GM18867 (cell line): ENCODE measurements at regions not wholly inside any gene's neighbourhood (a gene's known extent, or its start where the extent isn't known, plus 50 kb on each side); places are given as distances from the start of the nearest gene placed in this dataset.

Experiments
- ATAC-seq: cut with Tn5 transposase; IDR thresholded peaks from one replicate; pipeline ENCODE4 v1.9.1; 2021; ENCODE audit warnings: mild to moderate bottlenecking, moderate library complexity; ENCODE audit not compliant: unreplicated experiment

GRCh38 chrX:107502316-107502715, 52.9 kb downstream of the FRMPD3 start:
- no peak for ATAC-seq

DNA sequence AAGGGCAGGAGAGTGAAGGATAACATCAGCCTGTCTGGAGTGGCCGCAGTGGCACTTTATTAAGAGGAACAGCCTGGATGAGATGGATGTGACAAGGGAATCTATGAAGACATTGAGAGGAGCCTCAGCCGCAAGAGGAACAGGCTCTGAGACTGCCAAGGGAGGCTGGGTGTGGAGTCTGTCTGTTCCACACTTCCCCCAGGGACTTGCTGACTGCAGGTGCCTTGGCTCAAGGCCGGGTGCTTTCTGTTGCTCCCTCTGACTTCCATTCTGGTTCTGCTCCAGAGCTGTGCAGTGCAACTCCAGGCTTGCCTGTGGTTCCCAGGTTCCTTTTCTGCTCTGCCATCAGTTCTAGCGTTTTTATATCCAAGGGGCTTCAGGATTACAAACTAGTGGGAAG, 54.6 kb downstream of the FRMPD3 start:
- no peak for ATAC-seq

DNA sequence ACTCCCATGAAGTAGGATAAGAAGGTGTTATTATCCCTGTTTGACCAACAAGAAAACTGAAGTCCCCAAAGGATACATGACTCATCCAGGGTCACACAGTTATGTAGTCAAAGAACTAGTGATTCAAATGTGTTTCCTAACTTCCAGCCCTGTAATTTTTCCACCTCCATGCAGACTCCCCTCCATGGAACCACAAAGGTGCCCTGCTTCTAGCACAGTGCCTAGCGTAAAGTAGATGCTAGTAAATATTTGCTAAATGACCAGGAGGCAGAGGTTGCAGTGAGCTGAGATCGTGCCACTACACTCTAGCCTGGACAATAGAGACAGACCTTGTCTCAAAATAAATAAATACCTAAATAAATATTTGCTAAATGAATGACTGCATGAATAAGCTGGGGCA, 55.8 kb downstream of the FRMPD3 start:
- ATAC-seq = no peak

- ATAC-seq = no peak
Measured at GRCh38 chrX:107506596-107507031, 57.2 kb downstream of the FRMPD3 start.

DNA sequence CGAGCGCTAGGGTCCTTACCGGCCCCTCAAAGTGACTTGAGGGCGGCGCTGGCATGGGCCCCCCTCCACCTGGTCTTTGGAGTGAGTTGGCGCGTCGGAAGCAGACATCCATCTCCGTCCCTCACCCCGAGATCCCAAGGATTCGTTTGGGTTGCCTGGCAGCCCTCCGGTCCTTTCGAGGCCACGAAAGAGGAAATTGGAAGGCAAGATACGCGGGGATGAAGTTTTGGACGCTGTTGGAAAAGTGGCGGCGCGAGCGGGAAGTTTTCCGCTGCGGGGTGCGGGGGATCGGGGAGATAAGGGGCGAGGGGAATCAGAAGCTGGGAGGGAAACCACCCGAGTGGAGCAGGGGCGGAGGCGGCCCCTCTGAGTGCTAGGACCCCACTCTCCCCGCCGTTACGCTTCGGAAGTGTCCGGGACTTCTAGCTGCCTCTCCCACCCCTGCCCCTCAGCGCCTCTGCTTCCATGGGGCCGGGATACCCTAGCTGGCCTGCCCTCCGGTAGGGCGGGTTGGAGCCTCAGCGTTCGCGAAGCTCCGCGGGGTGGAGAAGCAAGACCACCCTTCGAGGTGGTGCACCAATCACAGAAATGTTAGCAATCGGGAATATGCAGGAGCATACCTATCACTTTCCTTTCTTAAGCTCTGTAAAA, 57.8 kb downstream of the FRMPD3 start:
- no peak for ATAC-seq

DNA sequence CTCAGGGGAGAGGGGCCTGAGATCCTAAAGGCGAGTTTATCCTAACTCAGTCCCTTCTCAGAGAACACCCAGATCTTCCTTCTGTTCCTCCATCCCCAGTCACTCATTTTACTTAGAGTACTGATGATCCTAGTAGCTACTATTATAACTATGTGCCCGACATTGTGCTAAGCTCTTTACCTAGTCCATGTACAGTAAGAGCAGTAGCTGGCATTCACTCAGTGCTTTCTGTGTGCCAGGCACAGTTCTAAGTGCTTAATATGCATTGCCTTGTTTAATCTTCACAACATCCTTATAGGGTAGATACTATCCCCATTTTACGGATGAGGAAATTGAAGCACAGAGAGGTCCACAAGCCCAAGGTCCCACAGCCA, 58.3 kb downstream of the FRMPD3 start:
- no peak for ATAC-seq

- ATAC-seq = no peak
Measured at GRCh38 chrX:107508925-107509324, 59.5 kb downstream of the FRMPD3 start.

DNA sequence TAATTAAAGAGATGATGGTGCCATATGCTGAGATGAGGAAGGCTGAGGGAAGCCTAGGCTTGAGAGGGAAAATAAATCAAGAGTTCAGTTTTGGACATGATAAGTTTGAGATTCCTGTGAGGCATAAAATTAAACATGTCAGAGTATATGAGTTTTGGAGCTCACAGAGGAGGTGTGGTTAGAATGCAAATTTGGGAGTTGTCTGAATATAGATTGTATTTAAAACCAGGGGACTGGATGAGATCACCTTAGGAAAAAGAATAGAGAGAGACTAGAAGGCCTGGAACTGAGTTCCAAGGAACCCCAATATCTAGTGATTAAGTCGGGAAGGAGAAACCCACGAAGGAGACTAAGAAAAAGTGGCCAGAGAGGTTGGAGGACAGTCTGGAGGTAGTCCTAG, 65.5 kb downstream of the FRMPD3 start:
- no peak for ATAC-seq

DNA sequence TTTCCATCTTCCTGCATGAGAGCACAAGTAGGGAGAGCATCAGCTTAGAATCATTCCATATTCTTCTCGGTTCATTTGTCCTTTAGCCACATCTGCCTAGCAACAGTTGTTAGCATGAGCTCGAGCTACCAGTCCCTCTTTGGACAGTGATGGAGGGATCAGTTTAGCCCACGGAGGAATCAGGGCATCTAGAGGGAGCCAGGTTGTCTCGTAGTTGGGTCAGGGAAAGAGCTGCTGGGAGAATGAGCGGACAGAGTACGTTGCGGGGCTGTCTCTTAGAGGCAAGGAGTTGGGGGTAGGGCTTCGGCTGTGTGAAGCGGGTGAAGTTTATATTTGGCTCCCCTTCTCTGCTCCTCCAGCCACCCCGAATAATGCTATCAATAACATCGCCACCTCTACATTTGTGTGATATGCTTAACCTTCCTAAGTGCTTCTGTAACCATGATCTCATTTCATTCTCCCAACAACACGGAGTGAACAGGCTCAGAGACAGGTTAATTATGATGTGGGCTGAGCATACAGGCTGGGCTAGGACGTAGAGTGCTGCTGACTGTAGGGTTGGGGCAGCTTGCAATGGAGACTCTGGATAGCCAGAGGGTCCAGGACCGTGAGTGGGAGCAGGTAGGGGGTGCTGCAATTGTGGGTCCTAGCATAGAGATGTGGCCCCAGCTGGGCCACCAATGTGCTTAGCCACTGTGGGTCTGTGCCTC, 72.6 kb downstream of the FRMPD3 start:
- ATAC-seq = no peak

DNA sequence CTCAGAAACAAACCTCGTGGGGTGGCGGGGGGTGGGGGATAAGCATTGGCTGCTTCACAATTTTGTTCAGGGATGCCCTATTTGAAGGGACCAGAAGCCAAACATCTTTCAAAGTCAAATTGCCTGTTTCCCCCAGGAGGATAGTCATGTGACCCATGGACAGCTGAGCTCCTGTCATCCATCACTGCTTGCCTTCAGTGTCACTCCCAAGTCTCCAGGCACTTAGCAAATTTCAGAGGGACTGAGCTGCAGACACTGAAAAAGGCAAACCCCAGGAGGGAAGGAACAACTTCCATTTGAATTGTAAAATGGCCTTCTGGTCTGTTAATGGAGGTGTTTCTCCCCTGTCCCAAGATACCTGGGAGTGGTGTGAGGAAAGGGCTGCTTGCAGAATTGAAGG, 73.4 kb downstream of the FRMPD3 start:
- no peak for ATAC-seq

DNA sequence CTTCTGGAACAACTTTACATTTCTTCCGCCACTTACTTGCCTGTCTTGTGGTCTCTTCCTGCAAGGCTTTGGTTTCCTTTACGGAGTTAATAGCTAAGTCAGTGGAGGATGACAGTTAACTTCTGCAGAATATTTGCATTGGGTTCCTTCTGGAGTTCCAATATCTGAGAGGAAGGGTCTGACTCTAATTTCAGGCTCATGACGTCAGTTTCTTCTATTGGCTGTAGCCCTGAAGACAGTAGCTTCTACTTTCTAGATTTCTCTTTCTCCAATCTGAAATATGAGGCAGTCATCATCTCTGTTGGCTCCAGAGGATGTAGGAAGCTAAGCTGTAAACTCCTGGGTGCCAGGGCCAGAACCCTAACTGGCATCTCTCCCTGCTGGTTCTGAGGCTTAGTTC, 76.7 kb downstream of the FRMPD3 start:
- no peak for ATAC-seq

GRCh38 chrX:107530141-107530540, 80.7 kb downstream of the FRMPD3 start:
- no peak for ATAC-seq

DNA sequence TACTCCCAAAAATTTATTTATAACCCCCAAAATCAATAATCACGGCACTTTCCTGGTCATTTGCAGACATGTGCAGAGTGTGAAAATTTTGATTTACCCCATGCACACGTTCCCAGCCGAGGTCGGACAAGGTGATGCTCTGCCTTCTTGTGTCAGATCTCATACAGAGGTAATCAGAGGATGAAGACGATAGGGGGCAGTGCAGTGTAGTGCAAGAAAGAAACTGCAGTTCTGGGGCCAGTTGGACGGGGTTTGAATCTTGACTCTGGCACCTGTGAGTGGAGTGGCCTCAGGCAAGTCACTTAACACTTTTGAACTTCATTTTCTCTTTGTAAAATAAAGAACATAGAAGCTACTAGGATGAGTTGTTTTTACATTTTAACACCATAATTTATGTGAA, 88.4 kb downstream of the FRMPD3 start:
- peak; percentile 57 for ATAC-seq

DNA sequence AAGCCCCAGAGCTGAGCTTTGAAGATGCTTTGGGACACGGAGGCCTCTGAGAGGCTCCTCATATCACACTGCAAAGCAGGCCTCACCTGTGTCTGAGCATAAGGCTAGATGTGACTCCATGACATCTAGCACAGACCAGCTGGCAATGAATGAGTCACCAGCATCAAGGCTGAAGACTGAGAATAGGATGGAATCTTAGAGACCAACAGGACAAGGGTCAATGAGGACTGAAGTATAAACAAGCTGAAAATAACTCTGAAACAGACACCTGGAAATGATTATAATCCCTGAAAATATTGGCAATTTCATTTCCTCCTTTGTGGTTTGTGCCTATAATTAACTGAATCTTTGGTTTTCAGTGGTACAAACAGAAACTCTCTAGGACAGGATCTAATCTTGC, 87.1 kb upstream of the PRPS1 start:
- no peak for ATAC-seq

DNA sequence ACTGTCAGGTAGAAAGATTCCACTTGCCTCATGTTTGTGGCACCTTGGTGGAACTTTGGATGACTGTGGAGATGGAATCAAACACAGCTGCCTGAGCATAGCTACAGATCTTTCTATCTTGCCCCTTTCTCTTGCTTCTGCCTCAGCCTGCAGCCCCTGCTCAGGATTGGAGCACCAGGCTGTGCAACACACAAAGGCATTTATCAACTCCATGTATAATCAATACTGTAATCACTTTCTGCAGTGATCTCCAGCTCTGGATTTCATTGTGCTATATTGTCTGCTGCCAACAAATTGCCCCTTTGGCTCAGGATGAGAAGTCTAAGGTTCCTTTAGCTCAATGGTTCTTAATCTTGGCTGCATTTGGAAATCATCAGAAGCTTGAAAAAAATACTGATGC, 86.3 kb upstream of the PRPS1 start:
- ATAC-seq = no peak

DNA sequence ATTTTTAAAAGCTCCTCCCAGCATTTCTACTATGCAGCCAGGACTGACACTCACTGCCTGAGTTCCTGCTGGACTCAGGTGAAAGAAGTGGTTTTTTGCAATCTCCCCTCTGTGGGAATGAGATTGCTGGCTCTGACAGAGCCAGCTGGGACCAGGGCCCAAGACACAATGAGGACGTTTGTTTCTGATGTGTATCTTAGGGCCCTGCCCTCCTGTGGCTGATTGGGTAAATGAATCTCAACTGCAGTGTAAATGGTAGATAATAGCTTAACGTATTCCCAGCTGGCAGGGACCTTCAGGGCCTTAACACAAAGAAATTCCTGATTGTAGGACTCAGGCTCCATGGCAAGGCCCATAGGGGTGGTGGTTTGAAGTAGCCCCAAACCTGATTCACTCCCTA, 85.8 kb upstream of the PRPS1 start:
- ATAC-seq = peak; percentile 60

DNA sequence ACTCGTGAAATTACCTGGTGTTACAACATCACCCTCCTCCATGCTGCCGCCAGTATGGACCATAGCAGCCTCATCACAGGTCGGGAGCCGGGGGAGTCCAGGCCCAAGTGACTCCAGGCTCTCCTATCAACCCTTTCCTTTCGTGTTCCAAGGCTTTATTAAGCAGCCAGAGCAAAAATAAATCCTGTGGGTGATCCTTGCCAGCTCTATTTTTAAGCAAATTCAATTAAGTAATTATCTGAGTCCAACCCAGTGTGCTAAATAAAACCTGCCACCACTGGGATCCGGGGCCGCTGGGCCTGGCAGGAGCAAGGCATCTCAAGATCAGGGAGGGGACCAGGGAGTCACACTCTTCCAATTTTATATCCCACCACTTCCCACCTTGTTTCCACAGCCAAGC, 80.7 kb upstream of the PRPS1 start:
- ATAC-seq = no peak

GRCh38 chrX:107548775-107549174, 79.5 kb upstream of the PRPS1 start:
- no peak for ATAC-seq

- ATAC-seq = no peak
Measured at GRCh38 chrX:107549504-107549903, 78.8 kb upstream of the PRPS1 start.

- no peak for ATAC-seq
Measured at GRCh38 chrX:107551546-107551945, 76.8 kb upstream of the PRPS1 start.

DNA sequence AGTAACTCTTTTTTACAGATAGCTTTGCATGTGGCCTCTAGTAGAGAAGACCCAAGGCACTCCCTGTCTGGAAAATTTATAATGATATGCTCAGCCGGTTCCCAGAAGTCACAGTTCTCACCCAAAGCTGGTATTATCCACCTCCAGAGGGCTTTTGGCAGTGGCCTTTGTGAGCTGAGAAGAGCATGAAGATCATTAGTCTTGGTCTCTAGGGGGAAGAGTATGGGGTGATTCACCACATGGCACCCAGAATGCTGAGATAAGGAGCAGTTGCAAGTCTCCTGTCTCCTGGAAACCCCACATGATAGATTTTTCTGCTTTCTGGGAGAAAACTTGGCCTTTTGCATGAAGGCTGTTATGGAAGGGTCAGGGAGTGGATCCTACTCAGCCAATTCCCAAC, 75.4 kb upstream of the PRPS1 start:
- no peak for ATAC-seq

- peak; percentile 72 for ATAC-seq
Measured at GRCh38 chrX:107556967-107557366, 71.3 kb upstream of the PRPS1 start.

- ATAC-seq = no peak
Measured at GRCh38 chrX:107559506-107559905, 68.8 kb upstream of the PRPS1 start.
